Medulla oblongata (tissue), 1 donor: ENCODE measurements at regions not wholly inside any gene's neighbourhood (a gene's known extent, or its start where the extent isn't known, plus 50 kb on each side); places are given as distances from the start of the nearest gene placed in this dataset.

Source experiments
- DNase-seq: peaks from one replicate; pipeline ENCODE4 v3.0.0-alpha.2; 2015; ENCODE audit errors: extremely low spot score

DNA sequence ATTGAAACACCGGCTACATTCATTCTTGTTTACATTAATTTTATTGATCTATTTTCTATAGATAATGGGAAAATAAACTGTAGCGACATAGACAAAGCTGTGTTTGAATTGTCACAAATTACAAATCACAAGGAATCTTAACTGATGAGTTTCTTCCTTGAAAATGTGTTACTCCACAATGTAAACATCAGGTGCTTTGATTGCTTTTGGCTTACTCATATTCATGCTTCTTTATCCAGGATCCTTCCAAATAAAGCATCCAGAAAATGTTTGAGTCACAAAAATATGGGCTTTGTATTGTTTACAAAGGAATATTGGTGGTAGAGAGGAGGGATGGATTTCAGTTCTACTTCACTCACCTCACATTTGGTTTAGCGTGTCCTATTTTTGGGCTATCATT is 64.0 kb downstream of the BMP2 start:
- no peak for DNase-seq

DNA sequence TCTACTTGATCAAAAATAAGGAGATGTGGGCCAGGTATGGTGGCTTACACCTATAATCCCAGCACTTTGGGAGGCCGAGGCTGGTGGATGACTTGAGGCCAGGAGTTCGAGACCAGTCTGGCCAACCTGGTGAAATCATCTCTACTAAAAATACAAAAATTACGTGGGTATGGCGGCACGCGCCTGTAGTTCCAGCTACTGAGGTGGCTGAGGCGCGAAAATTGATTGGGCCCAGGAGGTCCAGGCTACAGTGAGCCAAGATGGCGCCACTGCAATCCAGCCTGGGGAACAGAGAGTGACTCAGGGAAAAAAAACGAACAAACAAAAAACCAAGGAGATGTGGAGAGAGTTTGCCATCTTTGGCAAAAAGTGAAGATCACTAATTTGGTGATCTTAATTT is 65.3 kb downstream of the BMP2 start:
- DNase-seq: no peak

DNA sequence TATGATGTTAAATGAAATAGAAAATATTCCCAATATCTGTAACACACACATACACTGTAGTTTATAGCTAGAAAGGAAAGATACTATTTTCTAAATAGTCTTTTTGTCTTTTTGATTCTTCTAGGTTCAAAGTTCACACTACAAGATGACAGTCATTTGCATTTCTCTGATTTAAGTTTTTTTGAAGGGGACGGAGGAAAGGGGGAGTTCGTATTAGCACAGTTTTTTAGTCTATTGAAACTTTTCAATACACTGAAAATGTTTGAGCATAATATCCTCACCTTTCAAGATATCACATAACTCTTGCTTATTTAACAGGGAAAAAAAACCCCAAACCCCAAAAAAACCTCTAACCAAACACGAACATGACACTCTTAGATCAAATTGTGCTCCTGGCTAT is 68.1 kb downstream of the BMP2 start:
- no peak for DNase-seq

DNA sequence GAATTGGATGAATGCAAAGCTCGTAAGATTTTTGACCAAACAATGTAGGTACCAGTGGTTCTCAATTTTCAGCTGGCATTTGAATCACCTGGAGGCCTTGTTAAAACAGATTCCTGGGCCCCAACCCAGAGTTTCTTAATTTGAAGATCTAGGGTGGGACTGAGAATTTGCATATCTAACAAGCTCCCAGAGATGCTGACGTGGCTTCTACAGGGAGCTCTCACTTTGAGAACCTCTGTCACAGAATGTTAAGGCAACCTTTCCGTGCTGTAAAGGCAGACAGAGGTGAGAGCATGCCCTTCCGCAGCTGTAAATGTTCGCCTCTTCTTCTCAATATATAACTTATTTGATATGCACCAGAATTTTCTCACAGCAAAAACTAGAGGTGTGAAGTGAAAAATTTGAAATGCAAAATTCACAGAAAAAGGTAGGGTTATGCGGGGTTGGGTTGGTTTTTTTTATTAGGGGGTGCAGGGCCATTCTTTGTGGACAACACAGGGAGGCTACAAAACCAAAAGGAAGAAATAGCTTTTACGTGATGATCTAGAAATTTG is 69.4 kb downstream of the BMP2 start:
- DNase-seq: no peak

DNA sequence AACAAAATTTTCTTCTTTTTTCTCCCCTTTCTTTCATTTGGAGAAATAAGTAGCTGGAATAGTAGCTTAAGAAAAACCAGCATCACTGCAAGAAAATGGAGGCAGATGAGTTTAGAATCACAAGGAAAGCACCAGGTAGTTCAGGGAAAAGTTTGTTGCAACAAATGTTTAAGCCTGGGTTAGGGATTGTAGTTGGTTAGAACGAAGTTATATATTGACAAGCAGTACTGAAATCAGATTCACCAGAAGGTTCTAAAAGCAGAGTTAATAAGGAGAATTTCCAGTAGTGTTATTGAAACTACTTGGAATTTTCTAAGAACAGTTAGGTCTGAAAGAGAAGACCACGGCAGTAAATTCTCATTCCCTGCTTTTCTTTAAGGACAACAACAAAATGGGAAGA is 70.2 kb downstream of the BMP2 start:
- no peak for DNase-seq

DNA sequence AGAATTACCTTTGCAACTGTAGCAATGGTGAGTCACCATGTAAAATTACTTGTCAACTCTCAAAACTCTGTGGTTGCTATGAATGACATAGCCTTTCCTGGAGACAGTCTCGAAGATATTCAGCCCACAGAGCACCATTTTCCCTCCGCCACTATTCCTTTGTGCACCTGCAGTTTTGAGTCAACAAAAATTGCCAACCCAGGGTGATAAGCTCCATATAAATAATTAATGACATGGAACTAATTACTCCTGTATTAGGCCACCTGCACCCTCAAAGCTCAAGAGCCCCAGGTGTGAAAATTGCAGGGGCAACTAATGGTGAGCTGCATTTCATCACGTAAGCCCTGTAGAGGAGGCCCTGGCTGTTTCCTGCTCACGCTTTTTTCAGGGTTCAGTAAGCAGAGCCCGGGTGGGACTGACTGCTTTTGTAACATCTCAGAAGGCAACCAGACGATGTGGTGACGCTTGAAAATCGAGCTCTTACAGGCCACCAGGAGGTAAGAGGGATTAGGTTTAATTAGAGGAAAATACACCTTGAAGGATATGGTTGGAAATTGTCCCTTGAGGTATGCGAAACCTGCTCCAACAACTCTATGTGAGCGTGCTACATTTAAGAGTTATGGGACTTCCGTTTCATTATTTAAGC is 70.8 kb downstream of the BMP2 start:
- no peak for DNase-seq

DNA sequence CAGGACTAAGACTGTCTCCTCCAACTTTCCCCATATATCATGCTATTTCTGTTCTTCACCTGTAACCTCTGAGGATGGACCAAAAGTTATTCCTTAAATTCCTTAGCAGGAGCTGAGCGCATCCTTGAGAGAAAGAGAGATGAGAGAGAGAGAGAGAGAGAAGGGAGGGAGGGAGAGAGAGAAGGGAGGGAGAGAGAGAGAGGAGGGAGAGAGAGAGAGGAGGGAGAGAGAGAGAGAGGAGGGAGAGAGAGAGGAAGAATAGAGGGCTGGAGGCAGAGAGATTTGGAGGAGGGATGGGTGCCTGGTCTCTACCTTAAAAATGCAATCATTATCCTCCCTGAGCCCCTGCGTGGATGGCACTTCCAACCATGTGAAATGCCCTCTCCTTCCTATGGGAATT is 73.6 kb downstream of the BMP2 start:
- no peak for DNase-seq

DNA sequence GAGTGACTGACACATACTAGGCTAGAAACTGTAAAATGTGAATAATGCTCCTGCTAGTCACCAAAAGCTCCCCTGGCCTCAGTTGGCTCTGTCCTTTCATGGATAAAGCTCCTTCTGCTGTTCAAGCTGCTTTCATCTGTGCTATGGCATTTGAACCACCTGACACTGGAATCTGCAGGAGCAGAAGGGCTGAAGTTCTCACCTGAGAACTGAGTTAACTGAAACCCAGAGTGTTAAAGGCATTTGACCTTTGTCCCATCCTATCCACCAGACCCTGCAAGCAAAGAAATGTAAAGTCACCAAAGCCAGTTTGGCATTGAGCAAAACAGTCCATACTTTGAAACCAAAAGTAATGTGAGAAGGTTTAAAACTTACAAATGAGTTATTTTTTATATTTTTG is 77.7 kb downstream of the BMP2 start:
- no peak for DNase-seq

DNA sequence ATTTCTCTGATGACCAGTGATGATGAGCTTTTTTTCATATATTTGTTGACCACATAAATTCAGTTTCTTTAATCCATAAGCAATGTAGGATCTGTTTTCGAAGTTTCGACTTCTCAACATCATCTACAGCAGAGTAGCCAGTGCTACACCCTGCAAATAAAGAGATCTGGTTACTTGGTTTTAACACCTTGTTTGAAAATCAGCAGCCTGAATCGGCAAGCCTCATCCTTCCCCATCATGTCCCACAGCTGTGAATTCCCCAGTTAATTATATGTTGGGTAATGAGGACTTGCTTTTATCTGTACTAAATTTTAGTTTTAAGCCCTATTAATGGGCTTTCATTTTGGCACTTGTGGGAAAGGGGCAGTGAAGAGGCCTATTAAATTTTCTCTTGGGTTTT is 80.6 kb downstream of the BMP2 start:
- no peak for DNase-seq

DNA sequence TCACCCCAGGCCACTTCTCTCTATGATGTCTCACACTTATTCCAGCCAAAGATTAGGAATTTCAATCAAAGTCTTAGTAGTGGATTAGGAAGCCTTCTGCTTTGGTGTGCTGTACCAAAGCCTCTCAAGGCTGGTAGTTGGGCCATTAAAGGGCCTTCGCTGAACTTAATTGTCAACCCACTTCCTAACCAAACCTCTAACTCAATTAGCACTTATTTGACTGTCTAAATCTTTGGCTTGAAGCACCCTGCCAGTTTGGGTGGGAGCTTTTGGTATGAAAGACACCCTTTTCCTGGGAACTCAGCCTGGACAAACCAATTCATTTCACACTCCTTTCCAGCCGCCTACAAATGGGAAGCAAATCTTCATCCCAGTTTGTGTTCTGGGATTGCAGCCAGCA is 81.5 kb downstream of the BMP2 start:
- no peak for DNase-seq

DNA sequence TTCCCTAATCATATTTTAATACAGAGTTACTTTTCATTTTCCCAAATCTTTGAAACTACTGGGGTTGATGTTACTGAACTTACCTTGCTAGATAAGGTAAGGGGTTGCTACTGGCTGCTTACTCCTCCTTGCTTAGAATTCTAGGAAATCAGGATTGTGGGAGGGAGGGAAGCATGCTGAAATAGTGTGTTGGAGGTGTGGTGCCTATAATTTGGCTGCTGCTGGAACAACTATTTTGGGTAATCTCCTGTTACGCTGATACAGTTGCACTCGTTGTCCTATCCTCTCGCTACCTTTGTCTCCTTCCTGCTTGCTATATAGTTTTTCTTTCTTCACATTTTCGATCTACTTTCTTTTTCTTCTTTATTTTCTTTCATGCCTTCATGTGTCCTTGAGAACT is 83.7 kb downstream of the BMP2 start:
- no peak for DNase-seq

DNA sequence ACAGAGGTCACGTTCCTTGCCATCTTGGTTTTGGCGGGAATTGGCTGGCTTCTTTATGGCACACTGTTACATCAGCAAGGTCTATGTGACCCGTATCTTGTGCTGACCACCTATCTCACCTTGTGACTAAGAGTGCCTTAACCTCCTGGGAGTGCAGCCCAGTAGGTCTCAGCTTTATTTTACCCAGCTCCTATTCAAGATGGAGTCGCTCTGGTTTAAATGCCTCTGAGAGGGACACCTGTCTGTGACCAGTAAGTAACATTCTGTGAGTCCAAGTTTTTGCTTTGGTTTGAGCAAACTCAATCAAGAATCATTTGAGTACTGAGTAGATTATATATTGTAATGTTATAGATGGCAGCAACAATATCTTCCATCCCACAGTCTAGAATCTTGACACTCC is 85.0 kb downstream of the BMP2 start:
- no peak for DNase-seq

DNA sequence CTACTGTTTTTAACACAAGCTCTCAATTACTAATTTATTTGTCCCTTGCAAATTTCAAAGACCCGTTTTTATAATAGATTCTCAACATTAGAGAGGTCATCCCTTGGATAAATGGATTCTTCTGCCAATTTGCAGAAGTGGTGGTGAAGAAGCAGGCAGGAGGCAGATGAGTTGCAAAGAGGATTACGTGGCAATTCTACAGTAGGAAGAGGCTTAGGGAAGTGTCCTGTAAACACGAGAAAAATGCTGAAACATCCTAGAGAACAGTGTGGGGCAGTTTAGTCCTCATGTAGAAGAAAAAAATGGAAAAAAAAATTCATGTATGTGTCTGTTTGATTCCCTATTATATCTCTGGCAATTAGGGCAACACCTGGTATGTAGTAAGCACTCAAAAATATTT is 87.6 kb downstream of the BMP2 start:
- DNase-seq: no peak

DNA sequence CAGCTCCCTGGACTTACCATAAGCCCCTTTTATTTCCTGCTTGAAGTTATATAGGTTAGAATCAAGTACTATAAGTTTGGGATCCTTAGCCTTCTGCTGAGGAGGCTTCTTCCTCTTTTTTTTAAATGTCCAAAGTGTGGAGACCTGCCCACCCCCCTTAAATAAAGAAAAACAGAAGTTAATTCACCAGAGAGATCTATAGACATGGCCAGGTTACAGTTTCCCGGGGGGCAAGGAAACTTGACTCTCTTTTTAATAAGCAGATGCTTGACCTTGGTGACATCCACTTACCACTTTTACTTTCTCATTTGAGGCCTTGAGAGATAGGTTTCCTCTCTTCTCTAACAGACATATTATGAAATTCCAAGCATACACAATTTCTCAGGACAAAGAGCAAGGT is 88.3 kb downstream of the BMP2 start:
- DNase-seq: no peak

DNA sequence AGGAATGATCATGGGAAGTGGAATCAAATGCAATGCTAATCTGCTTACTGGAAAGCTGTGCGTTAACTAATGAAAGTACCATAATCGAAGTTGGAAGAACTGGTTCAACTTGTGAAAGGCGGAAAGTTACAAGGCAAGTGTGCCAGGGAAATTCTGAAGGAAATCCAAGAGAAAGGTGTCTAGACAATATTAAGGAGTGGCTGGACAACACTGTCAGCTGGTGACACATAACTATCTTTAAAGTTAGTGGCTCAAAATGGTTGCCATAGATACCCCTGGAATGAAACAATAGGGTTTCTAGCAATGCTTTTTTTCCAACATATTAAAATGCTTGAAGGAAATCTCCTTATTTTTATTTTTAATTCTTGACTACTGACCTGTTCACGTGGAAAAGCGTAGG is 90.4 kb downstream of the BMP2 start:
- no peak for DNase-seq

DNA sequence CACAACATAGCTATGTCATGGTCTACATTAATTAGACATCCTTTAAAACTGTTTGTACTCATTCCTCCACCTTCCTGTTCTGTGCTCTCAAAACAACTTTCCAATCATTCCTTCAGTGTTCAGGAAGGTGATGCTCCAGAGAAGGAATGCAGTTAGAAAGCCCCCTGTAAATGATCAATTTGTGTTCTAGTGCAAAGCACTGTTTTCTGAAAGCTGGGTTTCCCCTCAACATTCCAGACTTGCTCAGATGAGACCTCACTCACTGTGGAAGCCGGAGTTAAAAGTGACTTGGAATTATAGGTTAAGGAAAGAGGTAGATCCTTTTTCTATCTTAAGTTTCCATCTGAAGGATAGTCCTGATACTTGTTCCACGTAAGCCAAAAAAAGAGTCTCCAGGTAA is 95.9 kb downstream of the BMP2 start:
- DNase-seq: no peak

DNA sequence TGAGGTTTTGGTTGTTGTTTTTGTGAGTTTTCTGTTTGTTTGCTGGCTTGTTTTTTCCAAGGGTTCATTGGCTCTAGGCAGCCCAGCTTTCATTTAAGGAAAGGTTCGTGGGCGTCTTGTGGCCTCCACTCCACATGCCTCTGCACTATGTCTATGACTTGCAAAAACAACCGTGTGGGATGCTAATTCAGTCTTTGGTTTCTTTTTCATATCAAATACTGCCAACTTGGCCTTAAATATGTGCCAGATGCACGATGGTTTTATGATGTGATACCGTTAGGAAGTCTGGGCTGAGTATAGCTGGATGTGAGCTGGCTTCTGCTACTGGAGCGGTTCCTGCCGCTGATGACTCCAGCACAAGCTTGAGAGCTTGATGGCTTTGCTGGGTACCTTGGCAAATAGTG is 96.3 kb downstream of the BMP2 start:
- DNase-seq: no peak

DNA sequence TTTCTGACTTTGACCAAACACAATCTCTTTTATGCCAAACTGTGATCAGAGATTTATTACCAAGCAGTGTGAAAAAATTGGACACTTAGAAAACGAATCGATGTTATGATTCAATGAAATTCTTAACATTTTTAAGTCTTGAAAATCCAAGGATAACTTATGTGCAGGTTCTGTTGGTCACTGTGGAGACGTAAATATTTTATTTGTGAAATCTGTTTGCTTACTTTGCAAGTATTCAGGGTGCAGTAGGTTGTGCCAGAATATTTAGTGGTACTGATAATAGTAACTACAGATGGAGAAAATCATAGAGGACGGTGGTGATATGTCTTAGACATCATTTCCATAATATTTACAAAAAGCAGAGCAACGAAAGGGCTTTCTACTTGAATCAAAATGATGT is 97.3 kb downstream of the BMP2 start:
- DNase-seq: no peak

DNA sequence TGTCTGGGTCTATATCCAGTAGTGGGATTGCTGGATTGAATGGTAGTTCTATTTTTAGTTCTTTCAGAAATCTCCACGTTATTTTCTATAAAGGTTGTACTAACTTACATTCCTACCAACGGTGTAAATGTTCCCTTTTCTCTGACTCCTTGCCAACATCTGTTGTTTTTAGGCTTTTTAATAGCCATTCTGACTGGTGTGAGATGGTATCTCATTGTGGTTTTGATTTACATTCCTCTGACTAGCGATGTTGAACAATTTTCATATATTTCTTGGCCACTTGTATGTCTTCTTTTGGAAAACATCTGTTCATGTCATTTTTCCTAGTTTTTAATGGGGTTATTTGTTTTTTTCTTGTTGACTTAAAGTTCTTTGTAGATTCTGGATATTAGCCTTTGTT is 99.3 kb downstream of the BMP2 start:
- DNase-seq: no peak

DNA sequence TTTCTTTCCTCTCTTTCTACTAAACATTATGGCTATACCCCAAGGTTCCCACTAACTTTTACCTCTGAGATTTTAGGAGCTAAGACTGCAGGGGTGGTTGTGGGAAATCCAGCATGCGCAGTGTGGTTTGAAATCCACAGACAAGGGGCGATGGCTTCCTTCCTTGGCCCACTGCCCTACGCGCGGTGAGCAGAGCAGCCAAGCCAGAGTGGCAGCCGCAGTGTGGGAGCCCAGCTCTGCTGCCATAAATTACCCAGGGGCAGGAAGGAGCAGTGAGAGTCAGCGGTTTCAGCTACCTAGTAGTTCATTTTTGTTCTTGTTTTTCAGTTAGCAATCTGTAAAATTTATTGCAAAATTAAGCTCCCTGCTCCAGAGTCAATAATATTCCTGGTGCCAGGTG is 101.4 kb downstream of the BMP2 start:
- no peak for DNase-seq

DNA sequence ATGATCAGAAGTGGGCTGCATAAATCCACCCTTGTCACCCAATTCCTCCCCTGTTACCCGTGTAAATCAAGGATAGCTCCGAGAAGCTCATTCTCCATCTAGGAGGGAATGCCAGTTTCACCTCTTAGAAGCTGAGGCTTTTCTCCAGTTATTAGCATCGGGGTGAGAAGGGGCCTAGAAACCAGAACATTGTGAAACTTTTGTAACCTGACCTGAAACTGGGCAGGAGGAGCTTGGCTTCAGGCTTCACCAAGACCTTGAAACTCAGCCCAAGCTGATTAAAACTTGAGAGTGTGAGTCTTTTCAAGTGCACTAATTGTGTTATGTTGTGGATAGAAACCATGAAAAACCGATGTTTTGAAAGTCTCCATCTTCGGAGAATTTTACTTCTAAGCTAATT is 103.1 kb downstream of the BMP2 start:
- no peak for DNase-seq

DNA sequence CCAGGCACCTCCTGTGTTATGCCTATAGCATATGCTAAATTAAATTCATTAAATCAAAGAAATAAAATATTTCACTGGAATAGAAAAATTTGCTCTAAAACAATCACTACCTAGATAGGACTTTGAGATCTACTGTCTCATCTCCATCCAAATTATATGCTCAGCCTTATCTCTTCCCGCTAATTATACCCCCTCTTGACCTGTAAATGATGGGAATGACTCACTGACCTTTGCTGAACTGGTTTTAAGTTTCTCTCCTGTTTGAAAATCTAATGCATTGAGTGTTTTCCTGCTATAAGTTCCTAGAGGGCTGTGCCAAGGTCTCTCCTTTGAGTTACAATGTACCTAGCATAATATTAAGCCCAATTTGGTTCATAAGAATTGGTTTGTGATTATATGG is 110.1 kb downstream of the BMP2 start:
- no peak for DNase-seq

DNA sequence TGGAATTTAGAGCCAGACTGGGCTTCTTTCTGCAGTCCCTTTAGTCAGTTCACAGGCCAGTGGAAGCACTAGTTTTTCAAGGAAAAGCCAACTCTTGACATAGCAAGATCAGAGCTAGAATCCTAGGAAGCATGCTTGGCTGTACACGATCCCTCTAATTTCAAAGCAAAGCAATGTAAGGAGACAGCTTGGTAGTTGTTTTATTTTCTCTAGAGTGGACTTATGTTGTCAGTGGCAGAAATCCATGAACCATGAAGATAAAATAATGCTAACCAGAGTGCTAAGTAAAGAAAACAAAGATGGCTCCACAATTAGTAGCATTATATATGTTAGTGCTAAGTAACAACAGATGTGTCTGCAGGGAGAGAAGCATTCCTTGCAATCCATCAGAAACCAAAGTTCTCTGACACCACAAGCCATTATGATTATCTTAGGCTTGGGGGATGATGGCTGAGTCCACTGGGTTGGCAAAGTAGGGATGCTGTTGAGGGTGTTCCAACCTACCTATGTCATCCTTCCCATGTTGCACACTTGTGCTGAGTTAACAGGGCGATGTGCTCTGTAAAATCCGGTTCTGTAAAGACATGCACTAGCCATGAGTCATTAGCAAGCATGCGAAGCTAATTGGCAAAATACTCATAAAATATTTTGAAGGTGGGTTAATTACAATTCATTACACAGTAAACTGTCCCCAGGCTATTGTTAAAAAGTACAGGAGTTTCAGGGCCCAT is 115.2 kb downstream of the BMP2 start:
- no peak for DNase-seq

DNA sequence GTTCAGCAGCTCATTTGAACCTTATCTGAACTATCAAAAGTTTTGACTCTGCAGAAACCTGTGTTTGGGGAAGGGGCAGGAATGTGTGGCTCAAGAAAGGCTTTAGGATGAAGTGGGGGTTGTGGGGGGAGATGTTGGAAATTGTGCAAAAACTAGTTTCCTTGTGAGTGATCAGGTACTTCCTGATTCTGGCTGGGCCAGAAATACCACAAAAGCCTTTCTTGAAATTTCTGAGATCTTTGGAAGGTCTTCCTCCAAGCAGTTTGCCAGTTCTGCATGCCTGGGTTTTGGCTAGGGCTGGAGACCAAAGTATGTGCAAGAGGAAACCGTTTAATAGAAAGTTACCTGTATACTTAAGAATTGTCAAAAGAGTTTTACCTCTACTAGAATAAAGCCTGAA is 116.6 kb downstream of the BMP2 start:
- no peak for DNase-seq
